ES-I3 (cell line): ENCODE measurements at regions not wholly inside any gene's neighbourhood (a gene's known extent, or its start where the extent isn't known, plus 50 kb on each side); places are given as distances from the start of the nearest gene placed in this dataset.
"Not testable (repeated sequence)": the region's sequence is repeated elsewhere in the genome, so short reads cannot be mapped to it uniquely, and the experiment has no call there.

Source experiments
- H3K36me3 ChIP-seq: 2 replicates; pipeline ENCODE4 v1.6.1; 2013; ENCODE audit warnings: mild to moderate bottlenecking, low read length, control low read depth, moderate library complexity; ENCODE audit not compliant: insufficient read depth
- H3K4me1 ChIP-seq: 2 replicates; pipeline ENCODE4 v1.6.1; 2013; ENCODE audit warnings: mild to moderate bottlenecking, control low read depth, low read length; ENCODE audit not compliant: insufficient read depth
- H3K9ac ChIP-seq: 2 replicates; pipeline ENCODE4 v1.6.1; 2013; ENCODE audit warnings: low read depth, mild to moderate bottlenecking, low read length, moderate library complexity
- H3K9me3 ChIP-seq: 2 replicates; pipeline ENCODE4 v1.6.1; 2013; ENCODE audit warnings: mild to moderate bottlenecking, low read length, moderate library complexity; ENCODE audit not compliant: control insufficient read depth, insufficient read depth

GRCh38 chr5:145521523-145521922 is 313.6 kb downstream of the PRELID2 start:
- Histone ChIP-seq H3K4me1 (no peaks in the 10 kb centered on the region), H3K9me3 (no peaks in the 10 kb centered on the region), H3K36me3 (no peaks in the 10 kb centered on the region), H3K9ac (no peak overlapping the region)

GRCh38 chr5:145521066-145521465 is 314.1 kb downstream of the PRELID2 start:
- Histone ChIP-seq H3K9ac (no peak overlapping the region), H3K4me1 (no peaks in the 10 kb centered on the region), H3K36me3 (no peaks in the 10 kb centered on the region), H3K9me3 (no peaks in the 10 kb centered on the region)

- Histone ChIP-seq H3K9me3 (no peaks in the 10 kb centered on the region), H3K9ac (no peak overlapping the region), H3K4me1 (no peaks in the 10 kb centered on the region), H3K36me3 (no peaks in the 10 kb centered on the region)
Observed at GRCh38 chr5:145520335-145520734, 314.8 kb downstream of the PRELID2 start.

- not testable (repeated sequence) for H3K36me3 ChIP-seq, H3K9me3 ChIP-seq, H3K9ac ChIP-seq, H3K4me1 ChIP-seq
Observed at GRCh38 chr5:145517588-145517987, 317.6 kb downstream of the PRELID2 start.

- no peaks in the 10 kb centered on the region for H3K4me1 ChIP-seq
- no peaks in the 10 kb centered on the region for H3K9me3 ChIP-seq
- H3K9ac ChIP-seq = no peak overlapping the region
- no peaks in the 10 kb centered on the region for H3K36me3 ChIP-seq
Observed at GRCh38 chr5:145511351-145511750, 323.8 kb downstream of the PRELID2 start.

GRCh38 chr5:145510769-145511168 is 324.4 kb downstream of the PRELID2 start:
- H3K9me3 ChIP-seq = no peaks in the 10 kb centered on the region
- H3K9ac ChIP-seq = no peak overlapping the region
- H3K36me3 ChIP-seq = no peaks in the 10 kb centered on the region
- no peaks in the 10 kb centered on the region for H3K4me1 ChIP-seq

- no peaks in the 10 kb centered on the region for H3K4me1 ChIP-seq
- H3K9me3 ChIP-seq = no peaks in the 10 kb centered on the region
- no peaks in the 10 kb centered on the region for H3K36me3 ChIP-seq
- no peak overlapping the region for H3K9ac ChIP-seq
Observed at GRCh38 chr5:145510324-145510723, 324.8 kb downstream of the PRELID2 start.

GRCh38 chr5:145509336-145510136 is 325.6 kb downstream of the PRELID2 start:
- Histone ChIP-seq H3K9me3 (no peaks in the 10 kb centered on the region), H3K9ac (no peak overlapping the region), H3K4me1 (no peaks in the 10 kb centered on the region), H3K36me3 (no peaks in the 10 kb centered on the region)

GRCh38 chr5:145506185-145506850 is 328.8 kb downstream of the PRELID2 start:
- Histone ChIP-seq H3K9ac (no peak overlapping the region), H3K9me3 (no peaks in the 10 kb centered on the region), H3K4me1 (no peaks in the 10 kb centered on the region), H3K36me3 (no peaks in the 10 kb centered on the region)

GRCh38 chr5:145502906-145503305 is 332.2 kb downstream of the PRELID2 start:
- no peak overlapping the region for H3K9ac ChIP-seq
- no peaks in the 10 kb centered on the region for H3K9me3 ChIP-seq
- peaks cover 5% of the 10 kb centered on the region; the same call in 1 of the 2 replicates for H3K4me1 ChIP-seq
- H3K36me3 ChIP-seq = no peaks in the 10 kb centered on the region

GRCh38 chr5:145500710-145501109 is 334.4 kb downstream of the PRELID2 start:
- Histone ChIP-seq H3K4me1 (peaks cover 8% of the 10 kb centered on the region), H3K9ac (no peak overlapping the region), H3K9me3 (0 out of 2 replicates have a peak, but pooled peaks cover 3% of the 10 kb centered on the region), H3K36me3 (no peaks in the 10 kb centered on the region)

- Histone ChIP-seq H3K9ac (no peak overlapping the region), H3K4me1 (peaks cover 16% of the 10 kb centered on the region), H3K9me3 (0 out of 2 replicates have a peak, but pooled peaks cover 3% of the 10 kb centered on the region), H3K36me3 (no peaks in the 10 kb centered on the region)
Observed at GRCh38 chr5:145499483-145499882, 335.7 kb downstream of the PRELID2 start.

GRCh38 chr5:145497052-145497451 is 338.1 kb downstream of the PRELID2 start:
- Histone ChIP-seq H3K36me3 (no peaks in the 10 kb centered on the region), H3K9me3 (0 out of 2 replicates have a peak, but pooled peaks cover 3% of the 10 kb centered on the region), H3K9ac (no peak overlapping the region), H3K4me1 (peaks cover 16% of the 10 kb centered on the region)

- Histone ChIP-seq H3K9ac (no peak overlapping the region), H3K36me3 (no peaks in the 10 kb centered on the region)
Observed at GRCh38 chr5:145495741-145496140, 339.4 kb downstream of the PRELID2 start.

GRCh38 chr5:145495196-145495595 is 339.9 kb downstream of the PRELID2 start:
- Histone ChIP-seq H3K4me1 (peaks cover 16% of the 10 kb centered on the region), H3K36me3 (no peaks in the 10 kb centered on the region), H3K9ac (no peak overlapping the region), H3K9me3 (0 out of 2 replicates have a peak, but pooled peaks cover 3% of the 10 kb centered on the region)

More at GRCh38 chr5:145495741-145496140, 339.4 kb downstream of the PRELID2 start:
- Histone ChIP-seq H3K4me1 (peaks cover 16% of the 10 kb centered on the region), H3K9me3 (0 out of 2 replicates have a peak, but pooled peaks cover 3% of the 10 kb centered on the region)
